Testis (tissue), 2 donors: ENCODE measurements at regions not wholly inside any gene's neighbourhood (a gene's known extent, or its start where the extent isn't known, plus 50 kb on each side); places are given as distances from the start of the nearest gene placed in this dataset.

Experiments used
- CTCF ChIP-seq, 3 experiments: fragments of 450-650 bp in 2 of 3; fragments of 200-600 bp in 1 of 3; sonication (generic) in 1 of 3; IDR thresholded peaks; one replicate each; pipeline ENCODE4 v1.5.1; 2016 to 2019; ENCODE audit warnings: antibody characterized with exemption in 3 of 3, mild to moderate bottlenecking in 2 of 3, moderate library complexity in 1 of 3
- POLR2A ChIP-seq: fragments of 450-650 bp; IDR thresholded peaks from one replicate; pipeline ENCODE4 v1.6.1; 2017; ENCODE audit warnings: antibody characterized with exemption, mild to moderate bottlenecking, moderate library complexity

DNA sequence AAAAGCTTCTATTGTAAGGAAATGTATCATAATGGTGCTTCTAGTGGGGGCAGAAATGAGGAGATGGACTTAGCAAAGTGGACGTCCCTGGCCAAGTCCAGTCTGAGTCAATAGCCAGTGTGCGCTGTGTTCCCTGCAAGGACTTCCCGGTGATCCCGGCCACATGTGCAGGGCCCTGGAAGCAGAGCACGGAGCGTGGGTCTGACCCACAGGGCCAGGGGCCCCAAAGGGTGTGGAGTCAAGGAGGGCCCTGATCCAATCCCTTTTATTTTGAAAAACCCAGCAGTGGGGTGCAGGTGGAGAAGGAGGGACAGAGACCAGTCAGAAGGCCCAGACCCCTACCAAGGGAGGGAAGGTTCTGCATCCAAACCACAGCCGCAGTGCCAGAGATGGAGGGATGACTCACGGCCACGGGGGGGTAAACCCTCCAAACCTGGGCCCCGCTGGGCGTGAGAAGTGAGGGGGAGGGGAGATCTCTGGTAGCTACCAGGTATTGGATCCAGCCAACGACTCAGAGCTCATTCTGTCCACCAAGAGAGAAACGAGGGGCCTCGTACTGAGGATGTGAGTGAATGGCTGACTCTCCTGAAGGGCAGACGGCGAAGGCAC, 57.2 kb upstream of the VIPR2 start:
- TF ChIP-seq CTCF (IDR thresholded peaks at IDR 0.05) = no peak
- TF ChIP-seq POLR2A = no peak
